ENCODE measurements at regions not wholly inside any gene's neighbourhood (a gene's known extent, or its start where the extent isn't known, plus 50 kb on each side); places are given as distances from the start of the nearest gene placed in this dataset.
"Not testable (repeated sequence)": the region's sequence is repeated elsewhere in the genome, so short reads cannot be mapped to it uniquely, and the experiment has no call there.

DNA sequence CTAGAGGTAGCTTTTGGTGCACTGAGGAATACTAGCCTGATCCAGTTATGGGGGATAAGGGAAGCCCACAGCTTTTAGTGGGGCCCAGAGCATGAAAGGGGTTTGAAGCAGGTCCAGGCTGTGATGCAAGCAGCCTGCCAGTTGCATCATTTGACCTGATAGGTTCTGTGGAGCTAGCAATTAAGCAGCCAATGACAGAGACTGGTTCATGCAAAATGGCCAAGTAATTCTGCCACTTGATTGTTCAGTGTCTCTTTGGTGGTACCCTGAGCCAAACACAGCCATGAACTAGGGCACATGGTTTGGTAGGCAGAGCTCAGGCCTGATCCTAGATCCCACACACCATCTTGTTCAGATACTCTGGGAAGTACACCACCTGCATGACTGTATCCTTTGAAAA is 91.0 kb upstream of the PRR23C start:
- no peak for DNase-seq (ENCODE audit: low read depth)

DNA sequence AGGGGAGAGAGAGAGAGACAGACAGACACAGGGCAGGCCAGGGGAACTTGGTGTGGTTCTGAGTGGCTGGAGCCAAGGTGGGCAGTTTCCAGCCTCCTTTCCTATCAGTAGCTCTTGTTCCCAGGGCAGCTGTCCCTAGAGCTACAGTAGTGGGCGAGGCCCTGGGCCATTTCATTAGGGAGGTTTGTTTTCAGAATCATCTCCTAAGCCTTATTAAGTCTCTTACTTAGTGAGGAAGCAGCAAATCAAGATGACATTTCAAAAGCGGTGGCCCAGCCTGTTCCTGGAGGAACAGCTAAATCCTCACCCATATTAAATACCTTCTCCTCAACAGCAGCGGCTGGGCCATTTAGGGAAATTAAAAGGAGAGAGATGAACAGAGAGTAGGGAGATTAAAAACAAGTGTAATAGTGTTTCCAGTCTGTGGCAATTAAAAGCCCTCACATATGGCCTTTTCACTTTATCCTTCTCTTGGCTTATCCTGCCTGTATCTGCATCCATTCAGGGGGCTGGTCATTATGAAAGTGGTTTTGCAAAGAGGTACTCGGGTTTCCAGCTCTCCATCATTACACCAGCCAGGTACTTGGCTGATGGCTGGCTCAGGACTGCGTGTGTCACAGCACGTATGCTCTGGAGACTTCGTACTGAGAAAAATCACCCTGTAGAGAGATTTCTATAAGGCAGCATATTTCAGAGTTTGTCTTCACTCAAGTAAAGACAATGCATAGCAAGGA is 91.9 kb upstream of the PRR23C start:
- no peak for DNase-seq (ENCODE audit: low read depth)

DNA sequence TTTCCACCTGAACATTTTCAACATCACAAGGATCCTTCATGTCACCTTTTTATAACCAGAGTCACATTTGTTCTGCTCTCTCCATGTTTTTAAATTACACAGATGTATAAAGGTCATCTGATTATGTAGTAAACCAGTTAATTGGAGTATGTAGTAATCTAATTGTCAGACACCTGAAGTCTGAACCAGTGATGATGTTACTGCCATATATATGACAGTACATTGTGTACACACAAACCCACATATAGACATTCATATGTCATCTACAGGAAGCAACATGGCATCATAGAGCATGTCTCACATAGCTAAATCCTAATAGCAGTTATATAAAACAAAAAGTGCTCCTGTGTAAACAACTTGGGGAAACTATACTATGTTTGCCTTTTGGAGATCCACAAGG is 95.9 kb upstream of the PRR23C start:
- no peak for DNase-seq (ENCODE audit: low read depth)

DNA sequence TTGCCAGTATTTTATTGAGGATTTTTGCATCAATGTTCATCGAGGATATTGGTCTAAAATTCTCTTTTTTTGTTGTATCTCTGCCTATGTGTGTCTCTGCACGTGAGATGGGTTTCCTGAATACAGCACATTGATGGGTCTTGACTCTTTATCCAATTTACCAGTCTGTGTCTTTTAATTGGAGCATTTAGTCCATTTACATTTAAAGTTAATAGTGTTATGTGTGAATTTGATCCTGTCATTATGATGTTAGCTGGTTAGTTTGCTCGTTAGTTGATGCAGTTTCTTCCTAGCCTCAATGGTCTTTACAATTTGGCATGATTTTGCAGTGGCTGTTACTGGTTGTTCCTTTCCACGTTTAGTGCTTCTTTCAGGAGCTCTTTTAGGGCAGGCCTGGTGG is 101.3 kb upstream of the PRR23C start:
- not testable (repeated sequence) for DNase-seq (ENCODE audit: low read depth)

DNA sequence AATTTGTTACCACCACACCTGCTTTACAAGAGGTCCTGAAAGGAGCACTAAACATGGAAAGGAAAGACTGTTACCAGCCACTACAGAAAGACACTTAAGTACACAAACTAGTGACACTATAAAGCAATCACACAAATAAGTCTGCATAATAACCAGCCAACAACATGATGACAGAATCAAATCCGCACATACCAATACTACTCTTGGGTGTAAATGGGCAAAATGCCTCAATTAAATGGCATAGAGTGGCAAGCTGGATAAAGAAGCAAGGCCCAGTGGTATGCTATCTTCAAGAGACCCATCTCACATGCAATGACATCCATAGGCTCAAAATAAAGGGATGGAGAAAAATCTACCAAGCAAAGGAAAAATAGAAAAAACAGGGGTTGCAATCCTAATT is 106.8 kb upstream of the PRR23C start:
- no peak for DNase-seq (ENCODE audit: low read depth)

DNA sequence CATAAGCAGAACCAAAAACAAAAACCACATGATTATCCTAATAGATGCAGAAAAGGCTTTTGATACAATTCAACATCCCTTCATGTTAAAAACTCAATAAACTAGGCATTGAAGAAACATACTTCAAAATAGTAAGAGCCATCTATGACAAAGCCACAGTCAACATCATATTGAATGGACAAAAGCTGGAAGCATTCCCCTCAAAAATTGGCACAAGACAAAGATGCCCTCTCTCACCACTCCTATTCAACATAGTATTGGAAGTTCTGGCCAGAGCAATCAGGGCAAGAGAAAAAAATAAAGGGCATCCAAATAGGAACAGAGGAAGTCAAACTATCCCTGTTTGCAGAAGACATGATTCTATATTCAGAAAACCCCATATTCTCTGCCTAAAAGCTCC is 108.7 kb upstream of the PRR23C start:
- DNase-seq (ENCODE audit: low read depth) = not testable (repeated sequence)

DNA sequence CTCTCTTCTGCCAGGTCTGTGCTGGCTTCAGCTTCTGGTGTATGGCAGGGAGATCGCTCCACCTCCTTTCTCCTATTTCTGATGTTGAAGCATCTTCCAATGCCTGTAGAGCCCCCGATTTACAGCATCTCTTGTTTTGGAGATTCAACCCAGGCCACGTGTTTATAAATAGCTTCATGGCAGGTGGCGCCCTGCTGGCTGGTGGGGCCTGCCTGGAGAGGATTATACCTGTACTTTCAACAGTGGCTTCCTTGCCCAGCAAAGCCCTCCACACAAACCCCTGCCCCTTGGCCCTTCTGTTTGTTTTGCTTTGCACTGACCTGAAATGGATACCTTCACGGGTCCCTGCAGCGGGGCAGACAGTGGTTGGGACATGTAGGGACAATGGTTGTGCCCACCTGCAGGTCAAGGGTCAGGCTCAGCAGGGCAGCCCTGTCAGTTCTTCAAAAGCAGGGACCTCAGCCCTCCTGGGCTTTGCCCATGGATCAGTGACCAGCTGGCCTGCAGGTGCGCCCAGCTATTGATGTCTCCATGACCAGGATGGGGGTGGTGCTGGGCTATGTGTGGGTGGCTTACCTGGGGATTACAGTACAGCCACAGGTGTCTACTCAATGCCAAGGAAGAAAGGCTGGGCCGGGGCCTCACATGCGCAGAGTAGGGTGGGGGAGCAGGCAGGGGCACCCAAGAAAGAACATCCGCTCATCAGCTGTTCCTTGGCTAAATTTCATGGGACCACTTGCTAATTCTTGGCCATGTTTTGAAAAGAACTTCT is 112.7 kb upstream of the PRR23C start:
- no peak for DNase-seq (ENCODE audit: low read depth)

DNA sequence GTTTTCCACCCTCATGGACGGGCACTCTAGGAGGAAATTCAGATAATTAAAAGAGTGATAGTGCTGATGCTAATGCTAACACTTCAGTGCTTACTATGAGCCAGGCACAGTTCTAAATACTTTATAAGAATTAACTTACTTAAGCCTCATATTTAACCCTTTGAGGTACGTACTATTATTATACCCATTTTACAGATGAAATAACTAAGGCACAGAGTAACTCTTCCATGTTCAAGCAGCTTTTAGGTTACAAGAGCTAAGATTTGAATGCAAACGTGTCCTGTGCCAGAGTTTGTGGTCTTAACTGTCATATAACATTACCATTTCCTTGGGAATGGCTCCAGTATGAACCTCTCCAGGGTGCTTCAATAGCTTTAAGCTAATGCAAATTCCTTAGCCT is 114.7 kb upstream of the PRR23C start:
- no peak for DNase-seq (ENCODE audit: low read depth)

DNA sequence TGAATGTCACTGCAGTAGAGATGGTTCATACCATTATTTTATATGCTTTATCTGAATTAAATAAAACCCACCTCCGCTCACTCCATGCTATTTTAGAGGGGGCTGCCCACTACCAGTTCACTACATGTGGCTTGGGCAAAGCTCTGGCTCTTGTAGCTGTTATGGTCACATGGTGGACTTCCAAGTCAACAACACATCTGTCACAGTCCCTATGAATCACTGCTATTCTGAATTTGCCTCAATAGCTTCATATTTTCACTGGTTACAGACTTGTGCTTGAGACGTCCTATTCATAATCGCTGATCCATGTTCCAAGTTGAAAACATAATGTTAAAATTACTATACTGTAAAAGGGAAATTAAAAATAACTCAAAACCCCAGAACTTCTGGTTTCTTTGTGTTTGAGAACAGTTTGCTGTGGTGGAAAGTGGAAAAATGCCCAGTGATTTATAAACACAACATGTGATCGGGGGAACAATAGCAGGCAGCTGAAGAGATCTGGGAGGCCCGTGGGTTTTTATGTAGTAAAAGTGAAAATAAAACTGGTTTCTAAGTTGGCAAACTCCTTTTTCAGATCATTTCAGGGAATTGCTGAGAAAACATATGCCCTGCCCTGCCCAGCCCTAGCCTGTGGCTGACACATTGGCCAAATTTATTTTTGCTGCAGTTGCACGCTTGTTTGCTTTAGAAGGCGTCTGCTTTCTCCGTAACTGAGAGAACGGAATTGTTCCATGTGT is 128.8 kb upstream of the PRR23C start:
- no peak for DNase-seq (ENCODE audit: low read depth)

DNA sequence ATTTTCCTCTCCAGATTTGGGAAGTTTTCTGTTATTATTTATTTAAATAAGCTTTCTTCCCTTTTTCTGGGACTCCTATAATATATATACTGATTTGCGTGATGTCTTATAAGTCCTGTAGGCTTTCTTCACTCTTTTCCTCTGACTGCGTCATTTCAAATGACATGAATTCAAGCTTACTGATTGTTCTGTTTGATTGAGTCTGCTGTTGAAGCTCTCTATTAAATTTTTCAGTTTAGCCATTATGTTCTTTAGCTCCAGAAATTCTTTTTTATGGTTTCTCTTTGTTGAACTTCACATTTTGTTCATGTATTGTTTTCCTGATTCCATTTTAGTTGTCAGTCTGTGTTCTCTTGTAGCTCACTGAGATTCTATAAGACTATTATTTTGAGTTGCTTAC is 135.8 kb upstream of the PRR23C start:
- no peak for DNase-seq (ENCODE audit: low read depth)

DNA sequence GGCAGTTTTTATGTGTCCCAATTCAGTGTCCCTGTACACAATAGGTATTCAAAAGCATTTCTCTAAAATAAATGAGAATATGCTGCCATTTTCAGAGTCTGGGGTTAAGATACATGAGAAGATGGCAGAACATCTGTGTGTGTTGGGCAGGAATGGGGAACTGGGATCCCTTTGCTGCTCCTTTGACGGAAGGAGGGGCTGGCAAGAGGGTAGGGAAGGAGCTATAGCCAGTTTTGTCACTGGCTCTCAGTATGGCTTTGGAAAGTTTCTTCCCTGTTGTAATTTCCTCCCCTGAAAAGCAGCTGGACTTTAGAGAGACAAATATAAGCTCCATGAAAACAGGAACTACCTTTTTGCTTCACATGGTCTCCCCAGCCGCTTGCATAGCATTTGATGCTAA is 137.5 kb upstream of the PRR23C start:
- no peak for DNase-seq (ENCODE audit: low read depth)

DNA sequence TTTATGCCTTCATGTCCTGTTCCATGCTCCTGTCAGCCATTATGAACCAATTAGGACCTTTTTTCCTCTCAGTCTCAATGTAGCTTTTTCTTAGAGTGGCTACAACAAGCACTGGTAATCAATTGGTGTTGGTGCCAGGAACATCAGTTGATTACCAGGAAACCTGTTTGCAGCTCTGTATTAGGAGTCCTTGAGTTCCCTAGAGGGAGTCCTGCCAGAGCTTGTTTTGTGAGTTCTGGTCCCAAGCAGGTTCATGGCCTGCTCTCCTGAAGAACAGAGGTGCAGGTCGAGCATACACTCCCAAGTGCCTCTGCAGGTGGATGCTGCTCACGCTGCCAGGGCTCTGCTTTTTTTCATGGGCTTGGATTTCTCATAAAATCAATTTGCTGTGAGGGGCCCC is 137.9 kb upstream of the PRR23C start:
- no peak for DNase-seq (ENCODE audit: low read depth)

DNA sequence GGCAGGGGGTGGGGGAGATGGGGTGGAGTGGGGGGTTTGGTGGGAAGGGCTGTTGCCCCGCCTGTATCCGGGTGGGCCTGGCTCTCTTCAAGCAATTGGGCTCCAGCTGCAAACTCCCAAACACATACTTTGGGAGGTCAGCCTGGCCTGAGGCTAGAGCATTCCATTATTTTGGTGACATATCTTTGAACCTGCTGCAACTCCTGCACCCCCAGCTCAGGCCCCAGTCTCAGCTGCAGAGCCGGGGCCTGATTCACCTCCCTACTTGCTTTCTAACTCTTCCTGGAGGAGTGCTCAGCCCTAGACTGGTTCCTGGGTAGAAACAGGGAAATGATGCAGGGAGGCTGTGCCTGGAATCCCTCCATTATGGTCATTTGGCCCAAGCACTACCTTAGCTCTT is 140.8 kb upstream of the PRR23C start:
- no peak for DNase-seq (ENCODE audit: low read depth)

DNA sequence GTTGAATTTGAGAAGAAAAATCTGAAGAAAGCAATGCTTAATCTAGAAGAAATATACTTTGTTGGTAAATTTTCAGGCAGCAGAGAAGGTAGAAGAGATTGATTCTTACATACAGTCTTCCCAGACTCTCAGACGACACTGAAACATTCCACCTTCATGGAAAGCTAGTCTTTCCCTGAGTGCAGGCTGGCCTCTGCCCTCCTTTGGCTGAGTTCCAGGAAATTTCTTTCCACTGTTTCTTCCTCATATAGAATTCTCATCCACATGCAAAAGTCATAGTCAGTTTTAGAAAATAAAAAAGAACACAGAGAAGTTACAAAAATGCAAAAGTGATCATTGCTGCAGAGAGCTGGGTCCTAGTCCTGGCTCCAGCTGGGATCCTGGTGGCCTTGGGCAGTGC is 142.5 kb upstream of the PRR23C start:
- no peak for DNase-seq (ENCODE audit: low read depth)

DNA sequence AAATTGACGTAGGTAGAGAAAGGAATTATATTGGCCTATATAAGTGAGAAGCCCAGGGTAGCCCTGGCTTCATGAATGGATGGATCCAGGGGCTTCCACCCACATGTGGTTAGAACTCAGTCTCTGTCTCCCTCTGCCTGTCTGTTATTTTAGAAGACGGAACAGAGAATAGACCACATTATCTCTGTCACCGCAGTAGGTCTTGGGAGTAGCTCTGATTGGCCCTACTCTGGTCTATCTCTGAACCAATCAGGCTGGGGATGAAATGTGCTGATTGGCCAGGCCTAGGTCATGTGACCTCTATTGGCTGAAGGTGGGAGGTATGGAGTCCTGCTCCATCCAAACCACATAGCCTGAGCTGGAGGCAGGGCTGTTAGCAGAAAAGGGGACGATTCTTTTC is 143.0 kb upstream of the PRR23C start:
- DNase-seq (ENCODE audit: low read depth) = no peak

DNA sequence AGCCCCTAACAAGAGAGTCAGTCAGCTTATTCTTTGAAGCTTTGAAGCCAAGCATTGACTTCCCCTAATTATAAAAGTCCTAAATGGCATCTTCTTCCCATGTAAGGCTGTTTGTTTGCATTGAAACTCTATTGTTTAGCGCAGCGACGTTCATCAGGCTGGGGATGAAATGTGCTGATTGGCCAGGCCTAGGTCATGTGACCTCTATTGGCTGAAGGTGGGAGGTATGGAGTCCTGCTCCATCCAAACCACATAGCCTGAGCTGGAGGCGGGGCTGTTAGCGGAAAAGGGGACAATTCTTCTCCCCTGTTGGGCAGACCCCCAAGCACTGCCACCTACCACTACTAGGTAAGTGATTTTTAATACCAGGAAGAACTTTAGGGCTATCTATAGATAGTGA is 145.3 kb upstream of the PRR23C start:
- DNase-seq (ENCODE audit: low read depth) = no peak

DNA sequence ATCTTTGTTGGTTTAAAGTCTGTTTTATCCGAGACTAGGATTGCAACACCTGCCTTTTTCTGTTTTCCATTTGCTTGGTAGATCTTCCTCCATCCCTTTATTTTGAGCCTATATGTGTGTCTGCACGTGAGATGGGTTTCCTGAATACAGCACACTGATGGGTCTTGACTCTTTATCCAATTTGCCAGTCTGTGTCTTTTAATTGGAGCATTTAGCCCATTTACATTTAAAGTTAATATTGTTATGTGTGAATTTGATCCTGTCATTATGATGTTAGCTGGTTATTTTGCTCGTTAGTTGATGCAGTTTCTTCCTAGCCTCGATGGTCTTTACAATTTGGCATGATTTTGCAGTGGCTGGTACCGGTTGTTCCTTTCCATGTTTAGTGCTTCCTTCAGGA is 149.4 kb upstream of the MRPS22 start:
- not testable (repeated sequence) for DNase-seq (ENCODE audit: low read depth)

DNA sequence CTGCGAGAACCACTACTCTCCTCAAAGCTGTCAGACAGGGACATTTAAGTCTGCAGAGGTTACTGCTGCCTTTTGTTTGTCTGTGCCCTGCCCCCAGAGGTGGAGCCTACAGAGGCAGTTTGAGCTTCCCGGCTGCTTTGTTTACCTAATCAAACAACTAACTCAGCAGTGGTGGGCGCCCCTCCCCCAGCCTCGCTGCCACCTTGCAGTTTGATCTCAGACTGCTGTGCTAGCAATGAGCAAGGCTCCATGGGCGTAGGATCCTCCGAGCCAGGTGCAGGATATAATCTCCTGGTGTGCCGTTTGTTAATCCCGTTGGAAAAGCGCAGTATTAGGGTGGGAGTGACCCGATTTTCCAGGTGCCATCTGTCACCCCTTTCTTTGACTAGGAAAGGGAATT is 147.7 kb upstream of the MRPS22 start:
- DNase-seq (ENCODE audit: low read depth) = not testable (repeated sequence)

DNA sequence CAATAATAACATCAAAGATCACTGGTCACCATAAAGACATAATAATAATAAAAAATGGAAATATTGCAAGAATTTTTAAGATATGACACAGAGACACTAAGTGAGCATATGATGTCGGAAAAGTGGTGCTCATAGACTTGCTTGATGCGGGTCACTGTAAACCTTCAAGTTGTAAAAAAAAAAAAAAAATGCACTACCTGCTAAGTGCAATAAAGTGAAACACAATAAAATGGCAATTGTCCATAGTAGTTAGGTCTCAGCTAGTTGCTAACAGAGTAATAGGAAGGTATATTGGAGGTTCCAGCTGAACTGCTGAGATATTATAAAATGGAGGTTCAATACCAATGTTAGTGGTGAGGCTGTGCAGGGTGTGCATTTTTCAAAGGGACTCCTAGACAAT is 146.6 kb upstream of the MRPS22 start:
- DNase-seq (ENCODE audit: low read depth) = no peak

DNA sequence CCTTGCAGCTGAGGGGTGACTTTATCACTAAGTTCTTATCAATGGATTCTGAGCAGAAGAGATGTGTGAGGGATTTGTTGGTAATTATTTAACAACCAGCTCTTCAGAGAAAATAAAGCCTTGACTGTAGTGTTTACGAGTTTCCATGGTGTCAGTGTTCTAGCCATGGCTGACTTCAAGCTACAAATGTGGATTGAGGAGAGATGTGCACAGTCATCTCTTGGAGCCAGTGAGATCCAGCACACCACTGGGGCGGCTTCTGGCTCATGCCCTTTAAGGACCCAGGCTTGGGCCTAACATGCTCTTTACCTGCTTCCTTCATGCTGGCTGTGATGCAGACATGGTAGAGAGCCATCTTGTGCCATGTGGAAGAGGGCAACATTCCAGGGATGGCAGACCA is 145.6 kb upstream of the MRPS22 start:
- no peak for DNase-seq (ENCODE audit: low read depth)

DNA sequence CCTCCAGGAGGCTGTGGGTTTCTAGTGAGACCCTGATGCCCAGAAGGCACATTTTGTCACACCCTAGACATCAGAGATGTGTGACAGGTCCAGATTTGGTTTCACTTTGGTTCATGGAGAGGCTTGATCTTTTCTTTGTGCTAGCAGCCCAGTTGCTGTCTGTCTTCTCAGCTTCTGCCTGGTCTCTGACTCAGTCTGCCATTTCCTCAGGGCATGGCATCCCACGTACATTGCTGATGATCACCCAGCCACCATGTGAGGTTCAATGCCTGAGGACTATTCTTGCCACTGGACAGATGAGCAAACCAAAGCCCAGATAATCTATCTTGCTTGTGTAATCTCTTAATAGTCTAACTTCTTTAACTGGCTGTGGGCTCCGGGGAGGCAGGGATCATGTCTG is 144.9 kb upstream of the MRPS22 start:
- no peak for DNase-seq (ENCODE audit: low read depth)

DNA sequence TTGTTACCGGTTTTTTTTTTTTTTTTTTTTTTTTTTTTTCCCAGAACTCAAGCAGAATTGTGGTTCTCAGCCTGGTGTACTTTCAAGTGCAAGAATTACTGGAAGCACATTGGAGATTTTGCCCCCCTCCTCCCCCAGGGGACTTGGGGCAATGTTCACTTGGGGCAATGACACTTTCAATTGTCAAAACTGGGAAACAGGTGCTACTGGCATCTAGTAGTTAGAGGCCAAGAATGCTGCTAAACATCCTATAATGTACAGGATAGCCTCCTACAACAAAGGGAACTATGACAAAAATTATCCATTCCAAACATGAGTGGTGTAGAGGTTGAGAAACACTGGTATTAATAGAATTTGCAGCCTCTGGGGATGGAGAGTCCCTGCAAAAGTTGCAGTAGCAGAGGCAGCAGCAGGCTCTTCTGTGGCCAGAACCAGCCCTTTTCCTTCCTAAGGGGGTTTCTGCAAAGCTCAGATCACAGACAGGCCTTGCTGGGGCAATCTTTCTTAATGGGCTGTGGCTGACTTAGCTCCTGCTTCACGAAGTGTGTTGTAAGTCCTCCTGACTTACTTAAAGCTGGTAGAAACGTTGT is 144.3 kb upstream of the MRPS22 start:
- DNase-seq (ENCODE audit: low read depth) = no peak

Measured in T follicular helper cell (primary cell).